Activated B cell treated with CpG ODN at 0.5 μM for 24 hours (primary cell): ENCODE measurements at regions not wholly inside any gene's neighbourhood (a gene's known extent, or its start where the extent isn't known, plus 50 kb on each side); places are given as distances from the start of the nearest gene placed in this dataset.

Source experiments
- ATAC-seq: fragments of 200-7000 bp; cut with Tn5 transposase; one replicate; pipeline ENCODE4 v1.10.0; 2021; ENCODE audit warnings: low read depth, mild to moderate bottlenecking, moderate library complexity
- CTCF ChIA-PET: fragments of 350-600 bp; sonication (Branson Sonifier 250); formaldehyde crosslinking; loops from one replicate; lab custom pipeline; 2021; ENCODE audit warnings: antibody characterized with exemption; lab: Charles Lee
- POLR2A ChIA-PET: fragments of 350-600 bp; sonication (Branson Sonifier 250); formaldehyde crosslinking; loops from one replicate; lab custom pipeline; 2021; ENCODE audit warnings: antibody characterized with exemption; lab: Charles Lee
- DNase-seq: peaks from one replicate; pipeline ENCODE4 v3.0.0; 2022
- H3K27ac Mint-ChIP-seq: one replicate; pipeline ENCODE4 v1.8.0; 2020; ENCODE audit warnings: mixed read lengths
- H3K27me3 Mint-ChIP-seq: one replicate; pipeline ENCODE4 v1.8.0; 2021; ENCODE audit warnings: mixed read lengths
- H3K36me3 Mint-ChIP-seq: one replicate; pipeline ENCODE4 v1.8.0; 2021; ENCODE audit warnings: low read depth, mixed read lengths
- H3K4me1 Mint-ChIP-seq: one replicate; pipeline ENCODE4 v1.8.0; 2021; ENCODE audit warnings: mixed read lengths
- H3K4me3 Mint-ChIP-seq: one replicate; pipeline ENCODE4 v1.8.0; 2020; ENCODE audit warnings: mild to moderate bottlenecking, mixed read lengths
- H3K9me3 Mint-ChIP-seq: one replicate; pipeline ENCODE4 v1.8.0; 2020; ENCODE audit warnings: mixed read lengths
- intact Hi-C: fragments of 100-400 bp; cut with micrococcal nuclease; formaldehyde crosslinking; loops from one replicate; pipeline ENCODE4 v1.15.1; 2024
- TF ChIP-seq, protein P1 (sequence below): fragments of 200-600 bp; IDR thresholded peaks from one replicate; pipeline ENCODE4 v1.8.0; 2022; ENCODE audit warnings: antibody characterized with exemption, mild to moderate bottlenecking

GRCh38 chr12:92079054-92079385 lies 66.6 kb downstream of the BTG1 start:
- intact Hi-C loops, result loop anchor here (2.0 to 5.0 kb wide), 2 partner anchors 16 to 43 kb away; no protein-coding TSS in a partner anchor
- DNase-seq, result no peak
- POLR2A ChIA-PET, result no interaction called here
- no peak for ATAC-seq
- Mint-ChIP-seq H3K27ac (peak overlapping the region; percentile 3), H3K4me3 (no peak overlapping the region), H3K4me1 (peaks cover 51% of the 10 kb centered on the region), H3K36me3 (no peaks in the 10 kb centered on the region), H3K27me3 (no peaks in the 10 kb centered on the region), H3K9me3 (no peaks in the 10 kb centered on the region)
- TF ChIP-seq, protein P1, sequence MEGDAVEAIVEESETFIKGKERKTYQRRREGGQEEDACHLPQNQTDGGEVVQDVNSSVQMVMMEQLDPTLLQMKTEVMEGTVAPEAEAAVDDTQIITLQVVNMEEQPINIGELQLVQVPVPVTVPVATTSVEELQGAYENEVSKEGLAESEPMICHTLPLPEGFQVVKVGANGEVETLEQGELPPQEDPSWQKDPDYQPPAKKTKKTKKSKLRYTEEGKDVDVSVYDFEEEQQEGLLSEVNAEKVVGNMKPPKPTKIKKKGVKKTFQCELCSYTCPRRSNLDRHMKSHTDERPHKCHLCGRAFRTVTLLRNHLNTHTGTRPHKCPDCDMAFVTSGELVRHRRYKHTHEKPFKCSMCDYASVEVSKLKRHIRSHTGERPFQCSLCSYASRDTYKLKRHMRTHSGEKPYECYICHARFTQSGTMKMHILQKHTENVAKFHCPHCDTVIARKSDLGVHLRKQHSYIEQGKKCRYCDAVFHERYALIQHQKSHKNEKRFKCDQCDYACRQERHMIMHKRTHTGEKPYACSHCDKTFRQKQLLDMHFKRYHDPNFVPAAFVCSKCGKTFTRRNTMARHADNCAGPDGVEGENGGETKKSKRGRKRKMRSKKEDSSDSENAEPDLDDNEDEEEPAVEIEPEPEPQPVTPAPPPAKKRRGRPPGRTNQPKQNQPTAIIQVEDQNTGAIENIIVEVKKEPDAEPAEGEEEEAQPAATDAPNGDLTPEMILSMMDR, result no peak
- CTCF ChIA-PET, result no interaction called here

GRCh38 chr12:92078167-92079053 lies 67.2 kb downstream of the BTG1 start:
- H3K9me3 Mint-ChIP-seq, result no peaks in the 10 kb centered on the region
- ChIA-PET CTCF (no interaction called here), POLR2A (no interaction called here)
- no peak overlapping the region for H3K4me3 Mint-ChIP-seq
- DNase-seq (no peak), ATAC-seq (no peak)
- H3K27me3 Mint-ChIP-seq, result no peaks in the 10 kb centered on the region
- TF ChIP-seq, protein P1, result no peak
- no peaks in the 10 kb centered on the region for H3K36me3 Mint-ChIP-seq
- H3K27ac Mint-ChIP-seq, result no peak overlapping the region
- intact Hi-C loops, result loop anchor here (2.0 to 5.0 kb wide), 2 partner anchors 16 to 44 kb away; no protein-coding TSS in a partner anchor
- H3K4me1 Mint-ChIP-seq, result peaks cover 51% of the 10 kb centered on the region

- intact Hi-C loops, result loop anchor here (5.0 kb wide), 1 partner anchor 45 kb away; no protein-coding TSS in a partner anchor
- CTCF ChIA-PET, result no interaction called here
- TF ChIP-seq, protein P1, result no peak
- H3K36me3 Mint-ChIP-seq, result no peaks in the 10 kb centered on the region
- DNase-seq (no peak), ATAC-seq (no peak)
- no peaks in the 10 kb centered on the region for H3K9me3 Mint-ChIP-seq
- no peak overlapping the region for H3K4me3 Mint-ChIP-seq
- peaks cover 51% of the 10 kb centered on the region for H3K4me1 Mint-ChIP-seq
- no peaks in the 10 kb centered on the region for H3K27me3 Mint-ChIP-seq
- no peak overlapping the region for H3K27ac Mint-ChIP-seq
- POLR2A ChIA-PET, result no interaction called here
Measured at GRCh38 chr12:92077530-92077929, 68.1 kb downstream of the BTG1 start.

DNA sequence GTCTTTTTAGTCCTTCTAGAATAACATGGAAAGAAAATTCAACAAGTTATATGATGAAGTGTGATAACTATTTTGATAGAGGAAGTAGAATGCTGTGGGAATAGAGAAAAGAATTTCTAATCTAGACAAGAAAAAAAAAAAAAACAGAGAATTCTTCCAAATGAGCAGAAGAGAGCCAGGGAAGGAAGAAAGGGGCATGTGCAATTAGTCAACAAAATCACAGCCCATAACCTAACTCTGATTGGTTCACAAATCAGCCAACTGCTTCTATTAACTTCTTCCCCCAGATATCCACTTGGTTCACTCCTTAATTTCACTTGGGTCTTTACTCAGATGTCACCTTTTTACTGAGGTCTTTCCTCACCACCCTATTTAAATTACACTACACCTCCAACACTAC lies 69.5 kb downstream of the BTG1 start:
- Mint-ChIP-seq H3K27ac (no peak overlapping the region), H3K27me3 (no peaks in the 10 kb centered on the region), H3K4me1 (peaks cover 51% of the 10 kb centered on the region), H3K36me3 (no peaks in the 10 kb centered on the region), H3K4me3 (peak overlapping the region; percentile 2), H3K9me3 (no peaks in the 10 kb centered on the region)
- POLR2A ChIA-PET, result interaction anchor here (0.6 to 0.7 kb wide), 2 partner anchors 58 to 1191 kb away, joined by 3 to 4 read pairs; no protein-coding TSS in a partner anchor
- TF ChIP-seq, protein P1, result no peak
- intact Hi-C loops, result loop anchor here (5.0 kb wide), 1 partner anchor 46 kb away; no protein-coding TSS in a partner anchor
- CTCF ChIA-PET, result no interaction called here
- ATAC-seq, result no peak
- DNase-seq, result no peak

DNA sequence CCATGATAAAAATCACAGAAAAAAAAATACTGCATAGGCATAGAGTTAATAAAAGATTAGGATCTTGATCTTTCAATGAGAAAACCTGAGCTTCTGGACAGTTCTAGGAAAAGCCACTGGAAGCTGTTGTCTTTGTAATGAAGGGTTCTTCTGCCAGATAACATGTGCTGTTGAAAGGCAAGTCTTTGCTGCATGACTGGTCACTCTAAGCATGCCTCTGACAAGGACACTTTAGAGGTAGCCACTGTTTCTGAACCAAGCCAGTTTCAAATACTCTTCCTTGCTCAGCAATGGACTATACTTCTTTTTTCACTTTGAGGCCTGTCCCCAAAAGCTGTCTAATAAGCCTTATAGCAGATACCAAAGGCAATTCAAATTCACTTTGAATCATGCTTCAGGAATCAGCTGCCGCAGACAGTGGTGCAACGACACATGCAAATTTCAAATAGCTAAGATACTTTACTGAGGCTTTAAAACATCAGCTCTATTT lies 70.2 kb downstream of the BTG1 start:
- intact Hi-C loops, result loop anchor here (5.0 kb wide), 1 partner anchor 47 kb away; no protein-coding TSS in a partner anchor
- CTCF ChIA-PET, result no interaction called here
- H3K4me1 Mint-ChIP-seq, result peaks cover 48% of the 10 kb centered on the region
- H3K27me3 Mint-ChIP-seq, result no peaks in the 10 kb centered on the region
- no peak for DNase-seq
- POLR2A ChIA-PET, result interaction anchor here (0.6 to 0.7 kb wide), 4 partner anchors 39 to 1192 kb away, joined by 3 to 4 read pairs (median 4); no protein-coding TSS in a partner anchor
- H3K36me3 Mint-ChIP-seq, result no peaks in the 10 kb centered on the region
- TF ChIP-seq, protein P1, result no peak
- peak overlapping the region; percentile 2 for H3K4me3 Mint-ChIP-seq
- ATAC-seq, result no peak
- H3K9me3 Mint-ChIP-seq, result no peaks in the 10 kb centered on the region
- no peak overlapping the region for H3K27ac Mint-ChIP-seq
